GM21390 (cell line): ENCODE measurements at regions not wholly inside any gene's neighbourhood (a gene's known extent, or its start where the extent isn't known, plus 50 kb on each side); places are given as distances from the start of the nearest gene placed in this dataset.
"Not testable (repeated sequence)": the region's sequence is repeated elsewhere in the genome, so short reads cannot be mapped to it uniquely, and the experiment has no call there.

Experiments used
- ATAC-seq: cut with Tn5 transposase; IDR thresholded peaks from one replicate; pipeline ENCODE4 v1.9.1; 2021; ENCODE audit not compliant: unreplicated experiment

DNA sequence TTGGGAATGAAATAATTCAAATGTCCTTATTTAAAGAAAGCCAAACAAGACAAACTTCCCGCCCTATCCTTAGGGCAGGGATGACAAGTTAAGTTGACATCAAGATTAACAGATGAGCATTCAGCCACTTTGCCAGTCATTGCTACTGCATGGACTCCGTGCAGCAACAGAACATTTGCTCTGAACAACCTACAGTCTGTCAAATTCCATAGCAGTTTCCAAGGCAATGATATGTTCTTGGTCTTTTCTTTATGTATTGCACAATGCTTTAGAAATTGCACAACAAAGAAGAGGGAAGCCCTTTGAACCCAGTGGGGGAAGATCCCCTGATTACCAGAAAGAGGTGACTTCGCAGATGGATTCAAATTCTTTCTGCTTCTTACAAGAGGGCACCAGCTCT lies 269.8 kb downstream of the BCAT1 start:
- no peak for ATAC-seq

DNA sequence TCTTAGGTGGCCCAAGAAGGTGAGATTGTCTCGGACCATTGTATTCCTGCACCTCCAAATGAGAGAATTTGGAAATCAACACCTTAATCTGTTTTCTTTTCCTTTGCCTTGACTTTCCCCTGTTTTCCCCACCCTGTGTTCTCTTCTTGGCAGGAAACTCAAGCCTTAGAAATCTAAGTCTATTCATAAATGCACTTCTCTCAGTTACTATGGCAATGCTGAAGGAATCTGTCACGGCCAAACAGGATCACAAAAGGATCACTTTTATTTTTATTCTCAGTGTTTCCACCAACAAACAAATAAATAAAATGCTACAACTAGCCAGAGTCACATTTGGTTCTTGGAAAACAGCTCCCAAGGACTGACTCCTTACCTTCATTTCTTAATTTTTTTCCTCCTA lies 270.5 kb downstream of the BCAT1 start:
- no peak for ATAC-seq

DNA sequence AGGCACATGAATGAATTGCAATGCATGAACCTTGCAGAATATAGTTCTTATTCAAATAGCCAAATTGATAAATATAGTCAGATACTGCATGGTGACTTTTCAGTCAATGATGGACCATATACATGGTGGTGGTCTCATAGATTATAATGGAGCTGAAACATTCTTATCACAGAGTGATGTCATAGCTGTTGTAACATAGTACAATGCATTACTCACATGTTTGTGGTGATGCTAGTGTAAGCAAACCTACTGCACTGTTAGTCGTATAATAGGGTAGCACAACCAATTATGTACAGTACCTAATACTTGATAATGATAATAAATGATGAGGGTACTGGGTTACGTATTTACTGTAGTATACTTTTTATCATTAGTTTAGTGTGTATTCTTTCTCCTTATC lies 280.3 kb downstream of the BCAT1 start:
- ATAC-seq = no peak

DNA sequence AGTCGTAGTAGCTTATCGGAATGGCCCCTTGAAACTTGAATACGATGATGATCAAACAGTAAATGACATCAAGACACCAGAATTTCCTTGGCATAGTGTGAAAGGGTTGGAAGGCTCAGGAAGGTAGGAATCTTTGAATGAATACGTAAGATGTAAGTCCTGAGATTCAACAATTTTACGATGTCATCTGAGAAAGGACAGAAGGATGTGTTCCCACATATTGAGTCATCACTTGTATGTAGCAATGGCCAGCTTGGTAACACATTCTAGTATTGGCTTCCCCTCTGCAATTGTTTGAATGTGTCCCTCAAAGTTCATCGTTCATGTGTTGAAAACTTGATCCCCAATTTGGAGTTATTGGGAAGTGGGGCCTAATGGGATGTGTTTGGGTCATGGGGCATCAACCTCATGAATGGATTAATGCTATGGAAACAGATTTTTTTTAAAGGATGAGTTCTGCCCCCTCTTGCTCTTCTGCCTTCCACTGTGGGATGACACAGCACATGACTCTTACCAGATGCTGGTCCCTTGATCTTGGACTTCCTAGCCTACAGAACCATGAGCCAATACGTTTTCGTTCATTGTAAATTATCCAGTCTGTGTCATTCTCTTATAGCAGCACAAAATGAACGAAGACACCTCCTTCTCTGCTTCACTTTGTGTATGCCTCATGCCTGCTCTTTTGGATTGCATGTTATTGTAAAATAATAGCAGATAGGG lies 284.6 kb downstream of the BCAT1 start:
- no peak for ATAC-seq

DNA sequence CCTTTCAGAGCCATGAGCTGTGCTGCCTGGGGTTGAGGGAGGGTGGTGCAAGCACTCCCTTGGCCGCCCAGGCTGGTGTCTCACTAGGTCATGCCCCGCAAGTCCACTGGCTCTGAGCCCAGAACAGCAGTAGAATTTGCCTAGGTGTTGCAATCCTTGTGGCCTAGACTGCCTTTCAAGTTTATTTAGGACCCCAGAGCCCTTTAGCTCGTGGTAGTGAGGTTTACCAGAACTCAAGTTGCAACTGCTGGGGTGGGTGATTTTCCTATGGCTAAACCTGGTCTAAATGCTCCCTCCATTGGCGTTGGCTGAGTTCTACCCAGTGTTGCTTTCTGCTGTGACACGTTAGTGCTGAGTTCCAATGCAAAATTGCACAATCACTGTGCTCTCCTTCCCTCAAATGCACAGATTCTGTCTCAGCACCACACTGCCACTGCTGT lies 287.2 kb downstream of the BCAT1 start:
- ATAC-seq = no peak

DNA sequence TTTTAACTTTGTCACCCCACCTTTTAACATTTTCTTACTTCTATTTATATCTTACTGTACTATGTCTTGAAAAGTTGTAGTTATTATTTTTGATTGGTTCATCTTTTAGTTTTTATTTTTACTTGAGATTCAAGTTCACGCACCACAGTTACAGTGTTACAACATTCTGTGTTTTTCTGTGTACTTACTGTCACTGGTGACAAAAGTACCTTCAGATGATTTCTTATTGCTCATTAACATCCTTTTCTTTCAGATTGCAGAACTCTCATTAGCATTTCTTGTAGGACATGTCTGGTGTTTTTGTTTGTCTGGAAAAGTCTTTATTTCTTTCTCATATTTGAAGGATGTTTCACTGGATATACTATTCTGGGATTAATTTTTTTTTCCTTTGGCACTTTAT lies 289.9 kb downstream of the BCAT1 start:
- no peak for ATAC-seq

DNA sequence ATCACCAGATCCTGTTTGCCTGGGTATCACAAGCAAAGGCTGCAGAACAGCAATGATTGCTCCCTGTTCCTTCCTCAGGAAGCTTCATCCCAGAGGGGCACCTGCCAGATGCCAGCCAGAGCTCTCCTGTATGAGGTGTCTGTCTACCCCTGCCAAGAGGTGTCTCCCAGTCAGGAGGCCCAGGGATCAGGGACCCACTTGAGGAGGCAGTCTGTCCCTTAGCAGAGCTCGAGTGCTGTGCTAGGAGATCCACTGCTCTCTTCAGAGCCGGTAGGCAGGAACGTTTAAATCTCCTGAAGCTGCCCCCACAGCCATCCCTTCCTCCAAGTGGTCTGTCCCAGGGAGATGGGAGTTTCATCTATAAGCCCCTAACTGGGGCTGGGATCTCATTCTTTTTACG lies 294.6 kb downstream of the BCAT1 start:
- not testable (repeated sequence) for ATAC-seq

DNA sequence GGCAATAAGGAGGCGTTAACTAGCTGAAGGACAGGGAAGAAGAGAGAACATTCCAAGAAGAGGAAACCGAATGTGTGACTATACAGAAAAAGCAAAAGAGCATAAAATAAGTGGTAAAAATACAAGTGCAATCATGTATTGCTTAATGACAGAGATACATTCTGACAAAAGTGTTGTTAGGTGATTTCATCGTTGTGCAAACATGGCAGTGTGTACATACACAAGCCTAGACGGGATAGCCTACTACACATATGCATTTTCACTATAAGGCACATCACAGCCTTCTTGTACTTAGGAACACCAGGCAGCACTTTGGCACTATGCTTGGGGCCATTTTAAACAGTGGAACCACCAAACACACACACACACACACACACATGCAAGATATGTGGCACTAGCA lies 299.3 kb downstream of the BCAT1 start:
- ATAC-seq = no peak

DNA sequence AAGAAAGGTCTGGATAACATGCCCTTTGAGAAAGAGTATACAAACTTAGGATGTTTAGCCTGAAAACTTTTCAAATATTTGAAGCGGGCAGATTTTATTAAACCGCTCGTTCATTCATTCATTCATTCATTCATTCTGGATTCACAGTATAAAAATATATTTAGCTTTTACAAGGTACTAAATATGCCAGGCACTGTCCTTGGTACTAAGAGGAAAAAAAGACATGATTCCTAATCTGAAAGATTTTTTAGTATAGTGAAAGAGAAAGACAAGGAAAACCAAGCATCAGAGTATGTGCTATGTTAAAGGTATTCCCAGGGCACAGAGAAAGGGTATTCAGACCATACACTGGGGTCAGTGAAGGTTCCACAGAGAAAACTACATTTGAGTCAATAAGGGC lies 299.7 kb downstream of the BCAT1 start:
- ATAC-seq = no peak

DNA sequence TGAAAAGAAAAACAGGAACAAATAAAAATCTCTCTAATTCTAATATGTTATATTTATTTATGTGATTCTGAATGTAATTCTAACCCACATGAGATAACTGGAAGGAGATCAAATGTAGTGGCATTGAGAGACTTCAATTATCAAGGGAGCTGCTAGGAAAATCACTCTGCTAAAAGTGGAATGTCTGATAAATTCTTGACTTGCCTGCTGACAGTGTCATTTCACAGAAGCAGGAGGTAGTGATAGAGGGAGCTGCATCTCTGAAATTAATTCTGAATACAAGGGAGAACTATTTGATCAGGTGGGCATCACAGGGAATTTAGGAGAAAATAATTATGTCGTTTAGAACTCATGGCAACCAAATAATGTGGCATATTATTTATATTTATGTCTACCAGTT lies 303.6 kb downstream of the BCAT1 start:
- ATAC-seq = no peak

DNA sequence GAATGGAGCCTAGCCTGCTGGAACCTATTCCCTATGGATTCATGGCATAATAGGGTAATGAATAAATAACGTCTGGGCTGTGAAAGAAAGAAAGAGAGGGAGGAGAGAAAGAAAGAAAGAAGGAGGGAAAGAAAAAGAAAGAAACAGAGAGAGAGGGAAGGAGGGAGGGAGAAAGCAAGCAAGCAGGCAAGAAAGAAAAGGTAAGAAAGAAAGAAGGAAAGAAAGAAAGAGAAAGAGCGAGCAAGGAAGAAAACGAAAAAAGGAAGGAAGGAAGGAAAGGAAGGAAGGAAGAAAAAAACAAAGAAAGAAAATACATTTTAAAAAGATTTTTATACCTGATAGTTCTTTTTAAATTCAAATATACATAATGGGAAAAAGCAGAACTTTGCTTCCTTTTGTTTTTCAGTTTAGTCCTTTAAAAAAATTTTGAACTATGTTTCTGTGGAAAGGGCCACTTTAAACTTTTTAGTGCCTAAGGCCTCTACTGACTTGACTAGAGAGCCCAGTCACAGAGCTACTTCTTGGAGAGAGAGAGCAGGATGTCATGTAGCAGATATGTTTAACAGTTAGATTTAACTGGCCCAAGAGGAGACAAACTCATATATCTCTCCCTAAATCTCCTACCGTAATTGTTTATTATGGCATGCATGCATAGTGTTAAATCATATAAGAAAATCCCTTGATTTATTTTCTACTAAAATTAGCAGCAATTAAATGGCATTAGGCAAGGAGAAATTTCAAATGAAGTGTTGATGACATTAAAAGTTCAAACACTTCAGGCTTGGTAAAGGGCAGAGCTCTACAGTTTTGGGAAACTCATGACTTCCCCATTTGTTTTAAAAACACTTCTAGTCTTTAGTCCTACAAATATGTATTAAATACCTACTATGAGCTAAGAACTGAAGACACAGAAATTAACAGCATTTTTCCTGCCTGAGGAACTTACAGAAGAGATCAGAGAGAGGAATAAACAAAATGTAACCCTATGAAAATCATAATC lies 305.5 kb downstream of the BCAT1 start:
- ATAC-seq = no peak

DNA sequence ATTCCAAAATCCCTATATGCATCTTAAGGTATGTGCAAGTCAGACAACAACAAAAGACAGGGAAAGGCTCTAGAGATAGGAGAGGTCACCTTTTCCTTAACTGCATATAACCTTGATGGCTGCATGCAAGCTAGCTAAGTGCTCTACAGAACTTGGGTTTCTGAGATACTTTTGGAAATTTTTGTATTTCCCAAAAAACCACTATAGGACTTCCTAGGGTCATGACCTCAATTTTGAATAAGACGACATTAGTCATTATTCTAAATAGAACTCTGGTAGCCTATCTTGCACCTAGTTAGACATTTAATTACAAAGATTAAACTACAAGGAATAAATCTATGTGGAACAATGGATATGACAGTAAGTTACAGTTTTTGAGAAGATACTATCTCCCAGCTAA lies 309.3 kb downstream of the BCAT1 start:
- no peak for ATAC-seq

DNA sequence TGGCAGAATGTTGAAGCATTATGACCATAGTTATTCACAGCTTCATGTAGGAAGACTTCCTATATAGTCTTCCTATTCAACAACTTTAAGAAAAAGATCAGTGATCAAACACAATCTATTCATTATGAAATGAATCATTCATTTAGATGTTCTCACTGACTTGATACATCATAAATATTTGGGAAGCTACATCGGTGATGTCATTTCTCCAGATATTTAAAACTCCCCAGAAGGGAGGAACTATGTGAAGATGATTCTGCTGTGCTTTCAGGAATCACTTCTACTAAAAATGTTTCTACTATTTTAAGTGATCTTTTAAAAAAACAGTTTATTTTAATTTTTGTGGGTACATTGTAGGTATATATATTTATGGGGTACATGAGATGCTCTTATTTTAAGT lies 316.4 kb downstream of the BCAT1 start:
- no peak for ATAC-seq

DNA sequence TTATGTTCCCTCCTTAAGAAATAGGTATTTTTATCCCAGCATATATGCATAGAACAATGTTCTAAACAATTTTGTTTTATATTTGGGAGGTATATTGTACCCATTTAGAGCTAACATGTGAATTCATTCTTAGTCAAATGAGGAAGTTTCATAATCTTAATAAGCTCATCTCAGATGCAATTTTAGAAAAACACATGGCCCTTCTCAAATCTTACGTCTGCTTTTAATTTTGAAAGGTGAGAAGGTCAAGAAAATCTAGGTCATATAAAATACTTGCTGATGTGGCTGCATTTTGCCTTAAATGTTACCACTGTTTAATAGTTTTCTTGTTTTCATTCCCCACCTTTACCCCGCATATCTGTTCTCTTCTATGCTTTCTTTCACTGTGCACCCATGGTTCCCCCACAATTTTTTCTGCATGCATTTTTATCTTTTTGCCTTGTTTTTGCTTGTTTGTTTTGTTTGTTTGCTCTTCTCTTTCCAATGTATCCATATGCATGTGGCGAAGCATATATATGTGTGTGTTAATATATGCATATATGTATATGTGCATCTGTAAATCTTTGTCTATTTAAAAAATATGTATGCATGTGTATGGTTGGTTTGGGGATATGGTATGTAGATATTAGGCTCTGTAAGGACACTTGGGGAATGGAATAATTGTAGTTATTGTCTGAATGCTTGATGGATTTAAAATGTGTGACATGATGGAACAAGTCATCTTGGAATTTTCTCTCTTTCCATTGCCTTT lies 317.1 kb downstream of the BCAT1 start:
- ATAC-seq = no peak

DNA sequence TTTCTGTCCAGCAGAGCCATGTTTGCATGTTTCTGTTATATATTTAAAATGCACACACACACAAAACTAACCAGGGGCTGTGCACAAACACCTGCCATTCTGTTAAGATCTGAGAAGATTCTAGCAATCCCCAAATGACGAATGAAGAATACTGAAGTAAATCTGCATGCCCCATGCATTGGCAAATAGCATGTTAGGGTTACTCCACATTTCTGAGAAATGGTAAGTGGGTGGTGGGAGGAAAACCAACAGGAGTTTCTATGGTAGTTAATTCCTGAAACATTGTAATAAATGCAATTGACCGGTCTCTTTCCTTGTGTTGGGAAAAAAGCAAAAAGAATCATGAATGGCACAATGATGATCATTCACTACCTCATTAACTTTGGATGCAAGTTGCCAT lies 318.0 kb downstream of the BCAT1 start:
- ATAC-seq = no peak

DNA sequence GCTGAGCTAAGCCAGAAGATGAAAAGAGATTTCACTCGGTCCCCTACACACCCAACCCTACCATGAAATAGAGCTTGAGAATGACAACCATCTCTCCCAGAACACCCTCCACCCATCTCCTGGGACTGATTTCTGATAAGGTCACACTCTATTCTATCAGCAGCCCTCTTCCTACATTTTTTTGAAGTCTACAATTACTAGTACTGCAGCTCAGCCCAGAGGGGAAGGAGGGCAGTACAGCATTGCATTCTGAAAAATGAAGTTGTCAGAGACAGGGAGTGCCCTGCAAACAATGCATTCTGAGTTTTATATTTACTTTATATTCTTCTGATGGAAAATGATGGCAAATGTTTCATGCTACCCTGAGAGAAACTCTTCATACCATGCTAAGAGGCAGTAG lies 318.5 kb downstream of the BCAT1 start:
- no peak for ATAC-seq

DNA sequence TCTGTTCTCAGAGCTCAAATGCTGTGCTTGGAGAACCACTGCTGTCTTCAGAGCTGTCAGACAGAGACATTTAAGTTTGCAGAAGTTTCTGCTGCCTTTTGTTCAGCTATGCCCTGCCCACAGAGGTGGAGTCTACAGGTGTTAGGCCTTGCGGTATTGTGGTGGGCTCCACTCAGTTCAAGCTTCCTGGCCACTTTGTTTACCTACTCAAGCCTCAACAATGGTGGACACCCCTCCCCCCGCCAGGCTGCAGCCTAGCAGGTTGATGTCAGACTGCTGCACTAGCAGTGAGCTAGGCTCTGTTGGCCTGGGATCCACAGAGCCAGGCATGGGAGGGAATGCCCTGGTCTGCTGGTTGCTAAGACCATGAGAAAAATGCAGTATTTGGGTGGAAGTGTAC lies 323.8 kb downstream of the BCAT1 start:
- ATAC-seq = no peak

DNA sequence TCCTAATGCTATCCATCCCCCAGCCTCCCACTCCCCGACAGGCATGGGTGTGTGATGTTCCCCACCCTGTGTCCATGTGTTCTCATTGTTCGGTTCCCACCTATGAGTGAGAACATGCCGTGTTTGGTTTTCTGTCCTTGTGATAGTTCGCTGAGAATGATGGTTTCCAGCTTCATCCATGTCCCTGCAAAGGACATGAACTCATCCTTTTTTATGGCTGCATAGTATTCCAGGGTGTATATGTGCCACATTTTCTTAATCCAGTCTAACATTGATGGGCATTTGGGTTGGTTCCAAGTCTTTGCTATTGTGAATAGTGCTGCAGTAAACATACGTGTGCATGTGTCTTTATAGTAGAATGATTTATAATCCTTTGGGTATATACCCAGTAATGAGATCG lies 328.9 kb downstream of the BCAT1 start:
- not testable (repeated sequence) for ATAC-seq

DNA sequence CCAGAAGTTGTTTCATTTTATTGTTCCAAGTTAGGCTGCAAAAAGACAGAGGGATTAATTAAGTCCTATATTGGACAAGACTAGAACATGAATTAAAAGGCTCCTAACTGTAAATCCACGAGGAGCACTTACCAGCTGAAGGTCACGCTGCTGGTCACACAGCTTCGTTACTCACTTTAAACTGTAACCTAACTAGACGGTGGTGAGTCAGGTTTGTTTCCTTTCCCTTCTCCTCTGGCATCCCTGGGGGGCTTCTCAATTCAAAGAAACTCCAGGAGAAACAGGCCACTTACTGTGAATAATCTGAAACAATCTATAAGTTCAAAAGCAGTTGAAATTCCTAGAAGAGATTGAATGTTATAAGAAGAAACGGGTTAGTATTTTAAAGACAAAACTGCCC lies 331.4 kb downstream of the BCAT1 start:
- ATAC-seq = no peak

DNA sequence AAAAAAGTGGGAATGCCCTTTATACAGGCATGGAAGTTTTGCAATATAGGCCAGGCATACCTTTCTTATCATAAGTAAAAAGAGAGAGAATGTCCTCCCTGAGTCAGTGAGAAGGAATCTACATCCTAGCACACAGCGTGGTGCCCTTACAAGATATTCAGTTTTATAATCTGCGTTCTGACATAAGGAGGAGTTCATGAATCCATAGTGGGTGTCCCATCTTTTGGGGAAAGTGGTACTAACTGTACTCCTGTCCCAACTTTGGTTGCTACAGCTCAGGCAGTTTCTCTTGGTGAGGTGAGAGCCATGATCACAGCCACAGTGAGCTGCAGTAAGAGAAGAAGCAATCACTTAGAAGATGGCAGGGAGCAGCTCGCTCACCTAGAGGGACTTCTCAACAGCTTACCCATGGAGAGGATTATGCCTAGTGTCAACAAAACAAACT lies 332.9 kb downstream of the BCAT1 start:
- ATAC-seq = no peak

DNA sequence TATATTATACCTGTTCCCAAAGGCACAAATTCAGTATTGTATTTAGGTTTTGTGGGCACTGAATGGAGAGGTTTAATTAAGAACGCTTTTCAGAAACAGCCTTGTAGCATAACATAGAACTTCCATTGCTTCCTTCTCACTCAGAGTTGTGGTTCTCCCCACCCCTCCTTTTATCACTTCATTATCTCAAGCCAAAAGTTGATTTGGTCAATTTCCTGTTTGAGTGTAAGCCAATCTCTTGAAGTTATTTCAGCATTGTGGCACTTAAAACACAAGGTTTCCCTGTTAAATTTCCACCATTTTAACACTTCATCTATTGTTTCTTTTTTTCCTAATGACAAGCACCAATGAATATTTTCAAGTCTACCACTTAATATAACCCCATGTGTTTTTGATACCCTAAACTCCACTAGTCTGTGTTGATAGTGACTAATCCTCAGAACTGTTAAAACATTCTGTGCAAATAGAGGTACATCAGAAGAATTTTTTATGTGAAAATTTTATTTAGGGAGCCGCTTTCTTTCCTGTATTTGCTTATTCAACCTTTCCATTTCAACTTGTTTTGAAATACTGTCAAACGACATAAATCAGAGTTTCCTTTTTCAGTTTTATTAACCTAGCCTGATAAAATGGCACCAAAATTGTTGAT lies 340.1 kb downstream of the BCAT1 start:
- ATAC-seq = no peak
